NCI-H446 treated with DMSO at 0.1 percent for 48 hours (cell line): ENCODE measurements at regions not wholly inside any gene's neighbourhood (a gene's known extent, or its start where the extent isn't known, plus 50 kb on each side); places are given as distances from the start of the nearest gene placed in this dataset.
A peak's percentile ranks its signal among the peaks of the same experiment; 100 is the strongest.

Experiments used
- DNase-seq: peaks from one replicate; lab custom pipeline; 2025; lab: John Stamatoyannopoulos, UW

- DNase-seq = no peak
Measured at GRCh38 chr2:220641137-220641536, 931.0 kb downstream of the EPHA4 start.

- DNase-seq = no peak
Measured at GRCh38 chr2:220646424-220646823, 925.7 kb downstream of the EPHA4 start.

- DNase-seq = no peak
Measured at GRCh38 chr2:220648628-220649027, 923.5 kb downstream of the EPHA4 start.

GRCh38 chr2:220653776-220654175, 918.3 kb downstream of the EPHA4 start:
- no peak for DNase-seq

GRCh38 chr2:220654322-220654721, 917.8 kb downstream of the EPHA4 start:
- no peak for DNase-seq

GRCh38 chr2:220660277-220661145, 911.6 kb downstream of the EPHA4 start:
- DNase-seq = no peak

GRCh38 chr2:220662431-220662830, 909.7 kb downstream of the EPHA4 start:
- no peak for DNase-seq

GRCh38 chr2:220663065-220663464, 909.0 kb downstream of the EPHA4 start:
- DNase-seq = no peak

- no peak for DNase-seq
Measured at GRCh38 chr2:220664272-220665107, 907.6 kb downstream of the EPHA4 start.

- no peak for DNase-seq
Measured at GRCh38 chr2:220665108-220665471, 907.0 kb downstream of the EPHA4 start.

- no peak for DNase-seq
Measured at GRCh38 chr2:220669324-220669723, 902.8 kb downstream of the EPHA4 start.

- no peak for DNase-seq
Measured at GRCh38 chr2:220670511-220670910, 901.6 kb downstream of the EPHA4 start.

GRCh38 chr2:220673151-220673874, 898.8 kb downstream of the EPHA4 start:
- DNase-seq = no peak

- DNase-seq = no peak
Measured at GRCh38 chr2:220674033-220674432, 898.1 kb downstream of the EPHA4 start.

GRCh38 chr2:220676695-220677094, 895.4 kb downstream of the EPHA4 start:
- DNase-seq = no peak

- no peak for DNase-seq
Measured at GRCh38 chr2:220678943-220679342, 893.2 kb downstream of the EPHA4 start.

GRCh38 chr2:220682616-220683015, 889.5 kb downstream of the EPHA4 start:
- DNase-seq = no peak

- no peak for DNase-seq
Measured at GRCh38 chr2:220684099-220684498, 888.0 kb downstream of the EPHA4 start.

GRCh38 chr2:220687231-220687843, 884.8 kb downstream of the EPHA4 start:
- peak; percentile 35 for DNase-seq

GRCh38 chr2:220695397-220696279, 876.5 kb downstream of the EPHA4 start:
- no peak for DNase-seq

- DNase-seq = no peak
Measured at GRCh38 chr2:220696280-220696669, 875.8 kb downstream of the EPHA4 start.
